ENCODE measurements at regions not wholly inside any gene's neighbourhood (a gene's known extent, or its start where the extent isn't known, plus 50 kb on each side); places are given as distances from the start of the nearest gene placed in this dataset.

DNA sequence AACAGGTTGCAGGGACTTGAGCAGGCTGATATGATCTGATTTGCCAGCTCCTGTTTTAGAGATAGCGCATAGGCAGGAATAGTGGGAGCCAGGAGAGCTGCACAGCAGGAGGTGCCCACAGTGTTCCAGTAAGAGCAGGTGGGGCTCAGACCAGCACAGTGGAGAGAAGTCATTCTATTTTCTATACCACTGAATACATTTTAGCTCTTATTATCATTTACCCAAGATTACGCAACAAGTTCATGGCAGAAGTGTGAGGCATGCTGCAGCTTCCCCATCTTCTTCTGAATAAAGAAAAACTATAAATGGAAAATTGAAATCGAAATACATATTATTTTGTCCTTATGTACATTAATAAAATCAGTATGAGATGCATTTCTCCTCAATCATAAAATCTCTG lies 114.7 kb upstream of the EDNRA start:
- TF ChIP-seq CTCF (IDR thresholded peaks at IDR 0.05; ENCODE audit: poor library complexity) (no peak), EZH2 (IDR thresholded peaks at IDR 0.05; ENCODE audit: borderline replicate concordance) (no peak), EZH2phosphoT487 (IDR thresholded peaks at IDR 0.05; ENCODE audit: low read depth, severe bottlenecking, unreplicated experiment) (no peak)
